Erythroblast (primary cell): ENCODE measurements at regions not wholly inside any gene's neighbourhood (a gene's known extent, or its start where the extent isn't known, plus 50 kb on each side); places are given as distances from the start of the nearest gene placed in this dataset.
"Not testable (repeated sequence)": the region's sequence is repeated elsewhere in the genome, so short reads cannot be mapped to it uniquely, and the experiment has no call there.

Experiments used
- GATA1 ChIP-seq: IDR thresholded peaks from 2 replicates; pipeline ENCODE4 v1.6.1; 2011; ENCODE audit warnings: low read depth, mild to moderate bottlenecking, control low read depth, low read length, moderate library complexity
- POLR2A ChIP-seq: IDR thresholded peaks from 2 replicates; pipeline ENCODE4 v1.6.1; 2011; ENCODE audit warnings: mild to moderate bottlenecking, low read length

DNA sequence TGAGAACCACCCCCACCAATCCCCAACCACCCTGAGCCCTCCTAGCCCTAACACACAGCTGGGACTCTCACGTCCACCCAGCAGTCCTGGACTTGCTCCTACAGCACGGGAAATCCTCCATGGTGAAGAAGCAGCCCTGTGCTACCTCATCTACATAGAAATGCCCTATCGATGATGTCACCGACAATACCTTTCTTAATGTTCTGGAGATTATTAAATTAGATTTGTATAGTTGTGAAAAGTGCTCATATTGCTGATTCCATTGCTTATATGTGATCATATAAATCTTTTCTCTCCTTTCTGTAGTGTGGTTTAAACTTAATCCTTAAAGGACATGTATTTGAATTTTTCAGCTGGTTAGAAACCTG, 97.1 kb downstream of the PPIAL4G start:
- not testable (repeated sequence) for TF ChIP-seq POLR2A, GATA1
